ENCODE measurements at regions not wholly inside any gene's neighbourhood (a gene's known extent, or its start where the extent isn't known, plus 50 kb on each side); places are given as distances from the start of the nearest gene placed in this dataset.

DNA sequence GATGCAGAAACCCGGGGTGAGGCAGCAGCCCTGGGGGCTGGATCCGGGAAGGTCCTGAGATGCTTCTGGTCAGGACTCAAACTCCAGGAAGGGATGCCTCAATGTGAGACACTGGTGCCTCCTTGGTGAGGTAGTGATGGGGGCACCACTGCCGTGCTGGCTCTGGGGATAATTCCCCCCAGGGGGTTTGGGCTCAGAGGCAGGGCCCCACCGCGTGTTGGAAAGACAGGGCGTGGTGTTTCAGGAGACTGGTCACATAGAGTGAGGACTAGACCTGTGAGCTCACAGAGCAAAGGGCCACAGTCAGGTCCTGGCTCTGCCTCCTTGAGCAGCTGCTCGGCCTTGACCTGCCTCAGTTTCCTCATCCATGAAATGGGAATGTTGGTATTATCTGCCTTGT, 361.9 kb downstream of the GLRX3 start:
- Histone ChIP-seq H3K4me1 (ENCODE audit: control insufficient read depth in 2 of 3, insufficient read depth in 2 of 3, low read depth in 1 of 3, low read length in 3 of 3) (no peaks in the 10 kb centered on the region), H3K27ac (ENCODE audit: low read depth in 2 of 2, low read length in 2 of 2) (no peak overlapping the region), H3K9me3 (ENCODE audit: control insufficient read depth in 2 of 3, insufficient read depth in 1 of 3, low read length in 3 of 3) (no peaks in the 10 kb centered on the region), H3K36me3 (ENCODE audit: control insufficient read depth in 2 of 3, insufficient read depth in 3 of 3, low read length in 3 of 3) (no peaks in the 10 kb centered on the region), H3K27me3 (ENCODE audit: control insufficient read depth, insufficient read depth, low read length) (no peaks in the 10 kb centered on the region), H3K9ac (ENCODE audit: low read length in 3 of 3) (no peak overlapping the region), H3K4me3 (ENCODE audit: low read length in 3 of 3) (no peak overlapping the region)
- FAIRE-seq (no peak), DNase-seq (peak in 1 of 5 donors; percentile 10)
- TF ChIP-seq CTCF (IDR thresholded peaks at IDR 0.05; ENCODE audit: borderline replicate concordance, extremely low read depth, insufficient read depth) = no peak
- intact Hi-C loops (cut with DNase I) = no loop called here

DNA sequence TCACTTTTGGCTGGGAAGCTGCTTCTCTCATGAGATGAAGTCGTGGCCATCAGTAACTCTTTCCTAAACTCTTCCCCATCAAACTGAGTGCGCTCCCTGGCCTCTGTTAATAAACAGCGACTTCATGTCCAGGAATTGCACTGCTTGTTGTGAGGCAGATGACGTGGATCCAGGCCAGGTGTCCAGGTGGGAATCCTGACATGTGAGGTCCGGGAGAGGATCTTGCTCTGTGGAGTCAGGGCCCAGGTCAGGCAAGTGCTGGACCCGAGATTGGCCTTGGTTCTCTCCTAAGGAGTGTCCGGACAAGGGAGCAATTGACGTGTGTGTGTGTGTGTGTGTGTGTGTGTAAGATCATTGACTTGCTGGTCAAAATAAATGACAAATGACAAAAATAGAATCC, 362.7 kb downstream of the GLRX3 start:
- H3K4me3 ChIP-seq (ENCODE audit: low read length in 3 of 3) = no peak overlapping the region
- intact Hi-C loops (cut with DNase I) = no loop called here
- no peak overlapping the region for H3K27ac ChIP-seq (ENCODE audit: low read depth in 2 of 2, low read length in 2 of 2)
- TF ChIP-seq CTCF (IDR thresholded peaks at IDR 0.05; ENCODE audit: borderline replicate concordance, extremely low read depth, insufficient read depth) = no peak
- no peaks in the 10 kb centered on the region for H3K27me3 ChIP-seq (ENCODE audit: control insufficient read depth, insufficient read depth, low read length)
- FAIRE-seq = no peak
- no peak overlapping the region for H3K9ac ChIP-seq (ENCODE audit: low read length in 3 of 3)
- peak in 1 of 5 donors; percentile 22 for DNase-seq
- H3K9me3 ChIP-seq (ENCODE audit: control insufficient read depth in 2 of 3, insufficient read depth in 1 of 3, low read length in 3 of 3) = no peaks in the 10 kb centered on the region
- H3K36me3 ChIP-seq (ENCODE audit: control insufficient read depth in 2 of 3, insufficient read depth in 3 of 3, low read length in 3 of 3) = no peaks in the 10 kb centered on the region
- H3K4me1 ChIP-seq (ENCODE audit: control insufficient read depth in 2 of 3, insufficient read depth in 2 of 3, low read depth in 1 of 3, low read length in 3 of 3) = no peaks in the 10 kb centered on the region

- Histone ChIP-seq H3K4me1 (ENCODE audit: control insufficient read depth in 2 of 3, insufficient read depth in 2 of 3, low read depth in 1 of 3, low read length in 3 of 3) (no peaks in the 10 kb centered on the region), H3K27ac (ENCODE audit: low read depth in 2 of 2, low read length in 2 of 2) (no peak overlapping the region), H3K4me3 (ENCODE audit: low read length in 3 of 3) (no peak overlapping the region), H3K9me3 (ENCODE audit: control insufficient read depth in 2 of 3, insufficient read depth in 1 of 3, low read length in 3 of 3) (no peaks in the 10 kb centered on the region), H3K27me3 (ENCODE audit: control insufficient read depth, insufficient read depth, low read length) (no peaks in the 10 kb centered on the region), H3K36me3 (ENCODE audit: control insufficient read depth in 2 of 3, insufficient read depth in 3 of 3, low read length in 3 of 3) (no peaks in the 10 kb centered on the region), H3K9ac (ENCODE audit: low read length in 3 of 3) (no peak overlapping the region)
- TF ChIP-seq CTCF (IDR thresholded peaks at IDR 0.05; ENCODE audit: borderline replicate concordance, extremely low read depth, insufficient read depth) = no peak
- FAIRE-seq (no peak), DNase-seq (peak in 1 of 5 donors; percentile 5)
- intact Hi-C loops (cut with DNase I) = no loop called here
Observed at GRCh38 chr10:130499541-130499940, 363.4 kb downstream of the GLRX3 start.
